ENCODE measurements at regions not wholly inside any gene's neighbourhood (a gene's known extent, or its start where the extent isn't known, plus 50 kb on each side); places are given as distances from the start of the nearest gene placed in this dataset.

DNA sequence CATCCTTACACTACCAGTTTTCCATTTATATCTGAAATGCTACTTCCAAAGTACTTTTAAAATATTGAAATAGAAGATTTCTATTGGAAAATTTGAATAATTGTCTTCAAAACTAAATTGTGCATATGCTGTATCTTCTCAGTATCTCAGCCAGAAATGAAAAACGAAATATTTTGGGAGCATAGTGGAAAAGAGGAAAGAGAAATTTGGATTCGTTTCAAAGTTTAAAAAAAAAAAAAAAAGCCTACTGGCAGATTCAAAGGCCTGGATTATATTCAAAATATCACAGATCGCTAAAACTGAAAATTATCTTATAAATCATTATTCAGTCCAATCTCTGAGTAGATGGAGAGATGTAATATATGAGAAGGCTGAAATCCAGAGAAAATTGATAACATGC is 440.7 kb downstream of the TAF11L14 start:
- Histone ChIP-seq H2BK15ac (ENCODE audit: low read depth, low read length) (no peak overlapping the region), H3K4me2 (ENCODE audit: low read depth, low read length) (no peak overlapping the region), H2BK120ac (ENCODE audit: low read depth, low read length) (no peak overlapping the region), H3K4ac (ENCODE audit: low read depth, low read length) (no peak overlapping the region), H3K14ac (replicated peaks; ENCODE audit: low read depth, low read length) (no peak overlapping the region), H4K20me1 (ENCODE audit: insufficient read depth, low read length) (no peaks in the 10 kb centered on the region), H2AFZ (replicated peaks; ENCODE audit: low read length, poor library complexity) (no peak overlapping the region), H4K91ac (ENCODE audit: insufficient read depth, low read depth, low read length) (no peak overlapping the region), H3K27ac (ENCODE audit: insufficient read depth, low read length) (no peak overlapping the region), H4K8ac (ENCODE audit: low read depth in 2 of 2, low read length in 2 of 2) (no peak overlapping the region), H3K56ac (ENCODE audit: extremely low read depth, insufficient read depth, low read length) (no peak overlapping the region), H3K4me1 (ENCODE audit: control insufficient read depth, insufficient read depth, low read length) (no peaks in the 10 kb centered on the region), H3K9me1 (ENCODE audit: insufficient read depth, low read length) (no peaks in the 10 kb centered on the region), H3K4me3 (ENCODE audit: insufficient read depth, low read depth, low read length) (no peak overlapping the region), H3K27me3 (ENCODE audit: control insufficient read depth, insufficient read depth, low read length) (no peaks in the 10 kb centered on the region), H2AK9ac (replicated peaks; ENCODE audit: low read depth, low read length, poor library complexity) (no peak overlapping the region), H3K79me1 (ENCODE audit: low read depth in 1 of 2, low read length in 2 of 2) (no peaks in the 10 kb centered on the region), H3K18ac (ENCODE audit: low read depth, low read length) (no peak overlapping the region), H2AK5ac (ENCODE audit: low read depth, low read length) (no peak overlapping the region), H2BK20ac (ENCODE audit: low read depth, low read length) (no peak overlapping the region), H4K5ac (ENCODE audit: low read depth, low read length) (no peak overlapping the region), H3K36me3 (ENCODE audit: control insufficient read depth, insufficient read depth, low read length) (no peaks in the 10 kb centered on the region), H2BK5ac (ENCODE audit: low read depth, low read length, poor library complexity, severe bottlenecking) (no peak overlapping the region), H3K9me3 (ENCODE audit: control insufficient read depth, insufficient read depth, low read length) (no peaks in the 10 kb centered on the region), H3K9ac (ENCODE audit: low read depth, low read length) (no peak overlapping the region), H3K23ac (ENCODE audit: low read depth, low read length) (no peak overlapping the region)
- CTCF ChIA-PET, result no interaction called here
- BruUV-seq (replicated peaks), result no TSS peak
- in situ Hi-C loops (cut with MboI; ENCODE audit: low sequenced_read_pairs) (no loop called here), dilution Hi-C loops (cut with HindIII; ENCODE audit: low sequenced_read_pairs, unreplicated experiment) (no loop called here), intact Hi-C loops (cut with micrococcal nuclease) (no loop called here)
- no peak for DNase-seq
- POLR2A ChIA-PET (ENCODE audit: unreplicated experiment), result no interaction called here
- ATAC-seq (ENCODE audit: low read depth), result no peak
- TF ChIP-seq, protein P1, sequence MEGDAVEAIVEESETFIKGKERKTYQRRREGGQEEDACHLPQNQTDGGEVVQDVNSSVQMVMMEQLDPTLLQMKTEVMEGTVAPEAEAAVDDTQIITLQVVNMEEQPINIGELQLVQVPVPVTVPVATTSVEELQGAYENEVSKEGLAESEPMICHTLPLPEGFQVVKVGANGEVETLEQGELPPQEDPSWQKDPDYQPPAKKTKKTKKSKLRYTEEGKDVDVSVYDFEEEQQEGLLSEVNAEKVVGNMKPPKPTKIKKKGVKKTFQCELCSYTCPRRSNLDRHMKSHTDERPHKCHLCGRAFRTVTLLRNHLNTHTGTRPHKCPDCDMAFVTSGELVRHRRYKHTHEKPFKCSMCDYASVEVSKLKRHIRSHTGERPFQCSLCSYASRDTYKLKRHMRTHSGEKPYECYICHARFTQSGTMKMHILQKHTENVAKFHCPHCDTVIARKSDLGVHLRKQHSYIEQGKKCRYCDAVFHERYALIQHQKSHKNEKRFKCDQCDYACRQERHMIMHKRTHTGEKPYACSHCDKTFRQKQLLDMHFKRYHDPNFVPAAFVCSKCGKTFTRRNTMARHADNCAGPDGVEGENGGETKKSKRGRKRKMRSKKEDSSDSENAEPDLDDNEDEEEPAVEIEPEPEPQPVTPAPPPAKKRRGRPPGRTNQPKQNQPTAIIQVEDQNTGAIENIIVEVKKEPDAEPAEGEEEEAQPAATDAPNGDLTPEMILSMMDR (conservative IDR thresholded peaks at IDR 0.05; ENCODE audit: low read depth, low read length), result no peak
- TF ChIP-seq RFX5 (IDR thresholded peaks at IDR 0.05; ENCODE audit: low read depth, low read length) (no peak), BHLHE40 (IDR thresholded peaks at IDR 0.05; ENCODE audit: low read depth, low read length) (no peak), POLR2A (IDR thresholded peaks at IDR 0.05; ENCODE audit: low read depth, low read length) (no peak), ELK1 (IDR thresholded peaks at IDR 0.05; ENCODE audit: borderline replicate concordance, low read depth, low read length) (no peak), FOS (IDR thresholded peaks at IDR 0.05; ENCODE audit: low read depth, low read length) (no peak), CEBPB (IDR thresholded peaks at IDR 0.05; ENCODE audit: low read depth, low read length) (no peak), SMC3 (IDR thresholded peaks at IDR 0.05; ENCODE audit: low read depth, low read length) (no peak), MAFK (IDR thresholded peaks at IDR 0.05; ENCODE audit: low read depth, low read length) (no peak), NFE2L2 (IDR thresholded peaks at IDR 0.05; ENCODE audit: low read depth, low read length) (no peak)
- WGBS, 2 experiments (ENCODE audit: extremely low coverage in 2 of 2, insufficient read length in 1 of 2), result no CpG with 5 or more reads among the region's 3 CpGs

Data from IMR-90 (cell line).